Upper lobe of right lung (tissue), 1 donor: ENCODE measurements at regions not wholly inside any gene's neighbourhood (a gene's known extent, or its start where the extent isn't known, plus 50 kb on each side); places are given as distances from the start of the nearest gene placed in this dataset.

Experiments used
- ATAC-seq: fragments of 200-7000 bp; cut with Tn5 transposase; one replicate; pipeline ENCODE4 v1.9.1; 2020; ENCODE audit warnings: mild to moderate bottlenecking, moderate library complexity
- DNase-seq: peaks from one replicate; pipeline ENCODE4 v3.0.0-alpha.2; 2020
- H3K27ac ChIP-seq: fragments of 200-600 bp; one replicate; pipeline ENCODE4 v1.8.0; 2022
- H3K27me3 ChIP-seq: fragments of 200-600 bp; one replicate; pipeline ENCODE4 v1.8.0; 2022; ENCODE audit warnings: mild to moderate bottlenecking
- H3K36me3 ChIP-seq: fragments of 200-600 bp; one replicate; pipeline ENCODE4 v1.8.0; 2022
- H3K4me1 ChIP-seq: fragments of 200-600 bp; one replicate; pipeline ENCODE4 v1.8.0; 2022
- H3K4me3 ChIP-seq: fragments of 200-600 bp; one replicate; pipeline ENCODE4 v1.8.0; 2022; ENCODE audit warnings: mild to moderate bottlenecking
- H3K9me3 ChIP-seq: fragments of 200-600 bp; one replicate; pipeline ENCODE4 v1.8.0; 2022
- intact Hi-C: fragments of 100-400 bp; cut with DNase I; formaldehyde crosslinking; loops from one replicate; pipeline ENCODE4 v1.11.0; 2022
- TF ChIP-seq, protein P1 (sequence below): fragments of 200-600 bp; IDR thresholded peaks from one replicate; pipeline ENCODE4 v1.8.0; 2022; ENCODE audit warnings: antibody characterized with exemption
- donor health status: DM: no; HTN: yes; CAD: no; lungs with severe emphysema.

DNA sequence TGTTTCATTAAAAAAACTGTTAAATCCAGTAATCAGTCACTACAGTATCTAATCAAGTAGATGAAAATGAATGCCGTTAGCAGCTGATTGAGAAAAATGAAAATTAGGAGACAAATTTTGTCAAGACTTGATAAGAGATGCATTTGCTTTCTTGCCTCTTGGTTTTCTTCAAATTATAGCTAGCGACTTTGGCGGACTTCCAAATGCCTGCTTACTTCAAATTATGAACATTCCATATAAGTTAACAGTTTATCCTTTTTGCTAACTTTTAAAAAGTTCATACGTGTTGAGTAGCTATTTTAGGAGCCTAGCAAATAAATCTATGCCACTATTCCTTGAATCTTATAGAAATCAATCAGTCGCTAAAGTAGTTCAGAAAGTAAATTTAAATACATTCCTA lies 58.8 kb downstream of the PPP4R3C start:
- DNase-seq, result no peak

DNA sequence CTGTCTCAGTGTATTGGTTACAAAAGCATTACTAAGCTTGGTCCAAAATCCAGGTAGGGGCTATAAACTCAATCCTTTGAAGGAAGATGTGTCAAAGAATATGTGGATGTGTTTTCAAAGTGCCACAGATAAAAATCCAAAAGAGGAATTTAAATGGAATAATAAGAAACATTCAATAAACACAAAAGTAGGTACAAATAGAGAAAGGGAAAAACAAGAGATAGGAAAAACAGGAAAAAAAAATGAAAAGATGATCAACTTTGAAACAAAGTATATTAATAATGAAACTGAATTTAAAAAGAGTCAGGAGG lies 64.0 kb downstream of the PPP4R3C start:
- Histone ChIP-seq H3K27ac (no peak overlapping the region), H3K36me3 (no peaks in the 10 kb centered on the region), H3K4me1 (no peaks in the 10 kb centered on the region), H3K4me3 (no peak overlapping the region), H3K9me3 (no peaks in the 10 kb centered on the region), H3K27me3 (no peaks in the 10 kb centered on the region)
- DNase-seq, result no peak
- ATAC-seq, result no peak
- TF ChIP-seq, protein P1, sequence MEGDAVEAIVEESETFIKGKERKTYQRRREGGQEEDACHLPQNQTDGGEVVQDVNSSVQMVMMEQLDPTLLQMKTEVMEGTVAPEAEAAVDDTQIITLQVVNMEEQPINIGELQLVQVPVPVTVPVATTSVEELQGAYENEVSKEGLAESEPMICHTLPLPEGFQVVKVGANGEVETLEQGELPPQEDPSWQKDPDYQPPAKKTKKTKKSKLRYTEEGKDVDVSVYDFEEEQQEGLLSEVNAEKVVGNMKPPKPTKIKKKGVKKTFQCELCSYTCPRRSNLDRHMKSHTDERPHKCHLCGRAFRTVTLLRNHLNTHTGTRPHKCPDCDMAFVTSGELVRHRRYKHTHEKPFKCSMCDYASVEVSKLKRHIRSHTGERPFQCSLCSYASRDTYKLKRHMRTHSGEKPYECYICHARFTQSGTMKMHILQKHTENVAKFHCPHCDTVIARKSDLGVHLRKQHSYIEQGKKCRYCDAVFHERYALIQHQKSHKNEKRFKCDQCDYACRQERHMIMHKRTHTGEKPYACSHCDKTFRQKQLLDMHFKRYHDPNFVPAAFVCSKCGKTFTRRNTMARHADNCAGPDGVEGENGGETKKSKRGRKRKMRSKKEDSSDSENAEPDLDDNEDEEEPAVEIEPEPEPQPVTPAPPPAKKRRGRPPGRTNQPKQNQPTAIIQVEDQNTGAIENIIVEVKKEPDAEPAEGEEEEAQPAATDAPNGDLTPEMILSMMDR, result no peak
- intact Hi-C loops, result no loop called here

More for the DNA sequence above, 58.8 kb downstream of the PPP4R3C start:
- Histone ChIP-seq H3K9me3 (no peaks in the 10 kb centered on the region), H3K36me3 (no peaks in the 10 kb centered on the region), H3K4me3 (no peak overlapping the region), H3K27me3 (no peaks in the 10 kb centered on the region), H3K4me1 (no peaks in the 10 kb centered on the region), H3K27ac (no peak overlapping the region)
- intact Hi-C loops, result no loop called here
- no peak for ATAC-seq
- TF ChIP-seq, protein P1, result no peak

DNA sequence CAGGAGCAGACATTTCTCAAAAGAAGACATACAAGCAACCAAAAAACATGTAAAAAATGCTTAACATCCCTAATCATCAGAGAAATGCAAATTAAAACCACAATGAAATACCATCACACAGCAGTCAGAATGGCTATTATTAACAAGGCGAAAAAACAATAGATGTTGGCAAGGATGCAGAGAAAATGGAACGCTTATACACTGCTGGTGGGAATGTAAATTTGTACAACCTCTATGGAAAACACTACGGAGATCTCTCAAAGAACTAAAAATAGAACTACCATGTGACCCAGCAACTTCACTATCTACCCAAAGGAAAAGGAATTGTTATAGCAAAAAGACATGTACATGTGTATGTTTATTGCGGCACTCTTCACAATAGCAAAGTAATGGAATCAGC lies 71.5 kb downstream of the PPP4R3C start:
- Histone ChIP-seq H3K36me3 (no peaks in the 10 kb centered on the region), H3K4me3 (no peak overlapping the region), H3K9me3 (no peaks in the 10 kb centered on the region), H3K27ac (no peak overlapping the region), H3K27me3 (no peaks in the 10 kb centered on the region), H3K4me1 (no peaks in the 10 kb centered on the region)
- TF ChIP-seq, protein P1, result no peak
- intact Hi-C loops, result no loop called here
- ATAC-seq, result no peak
- DNase-seq, result no peak

DNA sequence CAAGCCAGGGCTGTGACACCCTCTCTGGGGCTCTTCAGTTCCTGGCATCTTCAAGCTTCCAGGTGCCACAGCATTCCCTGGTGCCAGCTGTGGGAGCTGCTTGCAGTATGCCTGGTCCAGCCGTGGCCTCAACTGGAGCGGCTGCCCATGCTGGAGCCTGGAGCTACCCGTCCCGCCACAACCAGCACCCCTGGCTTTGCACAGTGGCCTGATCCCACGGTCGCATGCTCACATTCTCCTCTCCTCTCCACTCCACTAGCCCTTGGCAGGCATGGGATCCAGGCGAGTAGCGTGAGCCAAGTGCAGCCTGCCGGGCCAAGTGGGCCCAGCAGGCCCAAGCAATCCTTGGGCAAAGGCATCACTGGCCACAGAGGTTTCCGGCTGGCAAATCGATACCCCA lies 81.7 kb downstream of the PPP4R3C start:
- TF ChIP-seq, protein P1, result no peak
- DNase-seq (no peak), ATAC-seq (no peak)
- no peaks in the 10 kb centered on the region for H3K4me1 ChIP-seq
- H3K9me3 ChIP-seq, result no peaks in the 10 kb centered on the region
- intact Hi-C loops, result no loop called here
- no peaks in the 10 kb centered on the region for H3K27me3 ChIP-seq
- H3K4me3 ChIP-seq, result no peak overlapping the region
- no peak overlapping the region for H3K27ac ChIP-seq
- no peaks in the 10 kb centered on the region for H3K36me3 ChIP-seq

DNA sequence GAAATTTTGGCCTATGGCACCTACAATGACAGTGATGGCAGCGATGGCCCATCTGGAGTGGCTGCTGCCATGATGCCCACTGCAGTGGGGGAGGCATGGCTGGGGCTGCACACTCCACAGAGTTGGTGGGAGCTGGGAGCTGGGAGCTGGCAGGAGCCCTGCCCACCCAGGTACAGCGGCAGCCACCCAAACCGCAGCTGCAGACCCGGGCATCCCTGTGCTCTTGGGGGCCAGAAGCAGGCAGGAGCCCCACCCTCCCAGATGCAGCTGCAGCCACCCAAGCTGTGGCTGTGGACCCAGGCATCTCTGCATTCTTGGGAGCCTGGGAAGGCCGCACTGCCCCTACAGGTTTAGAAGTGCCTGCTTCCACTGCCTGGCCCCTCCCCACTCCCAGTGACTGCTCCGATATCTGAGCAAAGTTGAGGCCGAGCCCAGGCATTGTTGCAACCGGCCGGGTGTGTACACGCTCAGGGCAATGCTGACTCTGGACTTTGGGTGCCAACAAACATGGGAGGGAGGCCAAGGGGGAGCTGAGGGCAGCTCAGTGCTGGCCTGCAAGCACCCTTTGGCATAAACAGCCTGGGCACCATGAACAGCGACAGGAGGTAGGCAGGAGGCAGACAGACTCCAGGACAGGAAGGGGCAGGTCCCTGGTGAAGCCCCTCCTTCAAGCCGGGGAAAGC lies 82.8 kb downstream of the PPP4R3C start:
- intact Hi-C loops, result no loop called here
- Histone ChIP-seq H3K27me3 (no peaks in the 10 kb centered on the region), H3K36me3 (no peaks in the 10 kb centered on the region), H3K4me3 (no peak overlapping the region), H3K27ac (no peak overlapping the region), H3K9me3 (no peaks in the 10 kb centered on the region), H3K4me1 (no peaks in the 10 kb centered on the region)
- DNase-seq, result no peak
- no peak for ATAC-seq
- TF ChIP-seq, protein P1, result no peak

DNA sequence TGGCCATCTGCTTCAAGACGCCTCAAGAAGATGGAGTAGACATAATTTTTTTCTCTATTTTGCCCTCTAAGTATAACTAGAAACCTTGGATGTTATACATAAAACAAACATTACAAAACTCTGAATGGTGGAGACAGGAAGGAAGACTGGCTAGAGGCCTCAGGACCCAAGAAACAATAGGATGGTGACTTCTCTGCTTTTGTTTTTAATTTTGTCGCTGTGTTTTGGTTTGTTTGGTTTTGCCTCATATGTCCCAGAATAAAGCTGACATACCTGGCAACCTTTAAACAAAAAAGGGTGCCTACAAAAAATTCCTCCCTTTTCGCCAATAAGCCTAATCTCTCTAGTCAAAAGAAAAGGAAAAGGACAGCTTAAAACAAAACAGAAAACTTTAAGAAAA lies 109.1 kb downstream of the PPP4R3C start:
- Histone ChIP-seq H3K27ac (no peak overlapping the region), H3K36me3 (no peaks in the 10 kb centered on the region), H3K9me3 (no peaks in the 10 kb centered on the region), H3K4me1 (no peaks in the 10 kb centered on the region), H3K27me3 (no peaks in the 10 kb centered on the region), H3K4me3 (no peak overlapping the region)
- DNase-seq (no peak), ATAC-seq (no peak)
- TF ChIP-seq, protein P1, result no peak
- intact Hi-C loops, result no loop called here
